Pancreas (tissue), 10 donors: ENCODE measurements at regions not wholly inside any gene's neighbourhood (a gene's known extent, or its start where the extent isn't known, plus 50 kb on each side); places are given as distances from the start of the nearest gene placed in this dataset.

ENCODE experiments used
- ATAC-seq, 4 donors: fragments of 200-7000 bp; cut with Tn5 transposase; one replicate each; pipeline versions ENCODE4 v1.8.0 to v1.9.1; 2020; ENCODE audit warnings: mild to moderate bottlenecking in 4 of 4, moderate library complexity in 4 of 4
- DNase-seq, 6 donors: peaks; one replicate each; pipeline ENCODE4 v3.0.0-alpha.2; 2020
- FAIRE-seq: peaks from 2 replicates; lab custom pipeline; 2012; peaks lifted over from hg19 to GRCh38; lab: Jason Lieb, UNC
- H3K27ac ChIP-seq, 4 donors: fragments of 200-600 bp; sonication (generic); 1 replicate in 3 of 4; 2 replicates in 1 of 4; pipeline versions ENCODE4 v1.5.0 to v1.8.0; 2020
- H3K27me3 ChIP-seq, 4 donors: fragments of 200-600 bp; one replicate each; pipeline ENCODE4 v1.8.0; 2021
- H3K36me3 ChIP-seq, 3 donors: fragments of 200-600 bp; sonication (generic) in 1 of 3; one replicate each; pipeline versions ENCODE4 v1.5.0 to v1.8.0; 2020 to 2021
- H3K4me1 ChIP-seq, 3 donors: fragments of 200-600 bp; one replicate each; pipeline ENCODE4 v1.8.0; 2021
- H3K4me3 ChIP-seq, 4 donors: fragments of 200-600 bp; sonication (generic) in 2 of 4; one replicate each; pipeline versions ENCODE4 v1.5.0 to v1.8.0; 2020 to 2021
- H3K9me3 ChIP-seq, 4 donors: fragments of 200-600 bp; one replicate each; pipeline ENCODE4 v1.8.0; 2021
- WGBS, 2 donors: extraction: QIAGEN DNeasy Blood & Tissue Kit; methylation state at CpG; one replicate each; pipeline ENCODE4 v1.1.7; 2013; 5-methylcytosine and 5-hydroxymethylcytosine counted together
- intact Hi-C, 3 donors: fragments of 100-400 bp; cut with DNase I; formaldehyde crosslinking; loops; one replicate each; pipeline versions ENCODE4 v1.11.1 to v1.14.2; 2022
- TF ChIP-seq, protein P1 (sequence below), 4 donors: fragments of 200-600 bp; sonication (generic) in 3 of 4; IDR thresholded peaks; one replicate each; pipeline versions ENCODE4 v1.5.0 to v1.8.0; 2021; ENCODE audit warnings: antibody characterized with exemption in 4 of 4
- donor health status: healthy with polysubstance abuse.
- donor health status: DM: no; HTN: no; CAD: no; lungs with moderate emphysema.
- donor health status: DM: no; HTN: no; CAD: no.
- donor health status: control.
- donor health status: control.
- donor health status: Bipolar disorder and iron deficiency.
- donor health status: DM: yes; HTN: yes; CAD: no.
- donor health status: DM: no; HTN: no; CAD: no.
- donor health status: DM: no; HTN: no; CAD: no.
- donor health status: DM: yes; HTN: yes; CAD: no.

DNA sequence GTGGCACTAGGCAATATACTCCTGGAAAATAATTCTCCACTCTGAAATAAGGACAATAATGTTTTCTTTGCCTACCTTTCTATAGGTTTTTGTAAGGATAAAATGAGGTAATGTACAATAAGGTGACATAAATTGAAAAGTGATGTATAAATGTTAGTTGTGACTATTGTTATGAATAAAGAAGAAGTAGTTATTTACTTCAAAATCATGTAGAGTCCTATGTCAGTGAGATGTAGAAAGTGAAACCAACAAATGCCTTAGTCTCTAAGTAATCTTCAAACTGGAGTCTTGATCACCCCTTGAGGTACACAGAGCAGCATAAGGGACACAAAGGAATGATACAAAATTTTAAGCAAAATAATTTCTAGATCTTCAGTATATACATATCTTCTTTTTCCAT, 60.3 kb upstream of the TP63 start:
- H3K9me3 ChIP-seq, result no peaks in the 10 kb centered on the region
- no peaks in the 10 kb centered on the region for H3K27me3 ChIP-seq
- no peaks in the 10 kb centered on the region for H3K4me1 ChIP-seq
- no peak for DNase-seq
- no peak overlapping the region for H3K27ac ChIP-seq
- no peaks in the 10 kb centered on the region for H3K36me3 ChIP-seq
- no peak overlapping the region for H3K4me3 ChIP-seq
- no peak for FAIRE-seq
- ATAC-seq, result no peak
- intact Hi-C loops, result no loop called here
- TF ChIP-seq, protein P1, sequence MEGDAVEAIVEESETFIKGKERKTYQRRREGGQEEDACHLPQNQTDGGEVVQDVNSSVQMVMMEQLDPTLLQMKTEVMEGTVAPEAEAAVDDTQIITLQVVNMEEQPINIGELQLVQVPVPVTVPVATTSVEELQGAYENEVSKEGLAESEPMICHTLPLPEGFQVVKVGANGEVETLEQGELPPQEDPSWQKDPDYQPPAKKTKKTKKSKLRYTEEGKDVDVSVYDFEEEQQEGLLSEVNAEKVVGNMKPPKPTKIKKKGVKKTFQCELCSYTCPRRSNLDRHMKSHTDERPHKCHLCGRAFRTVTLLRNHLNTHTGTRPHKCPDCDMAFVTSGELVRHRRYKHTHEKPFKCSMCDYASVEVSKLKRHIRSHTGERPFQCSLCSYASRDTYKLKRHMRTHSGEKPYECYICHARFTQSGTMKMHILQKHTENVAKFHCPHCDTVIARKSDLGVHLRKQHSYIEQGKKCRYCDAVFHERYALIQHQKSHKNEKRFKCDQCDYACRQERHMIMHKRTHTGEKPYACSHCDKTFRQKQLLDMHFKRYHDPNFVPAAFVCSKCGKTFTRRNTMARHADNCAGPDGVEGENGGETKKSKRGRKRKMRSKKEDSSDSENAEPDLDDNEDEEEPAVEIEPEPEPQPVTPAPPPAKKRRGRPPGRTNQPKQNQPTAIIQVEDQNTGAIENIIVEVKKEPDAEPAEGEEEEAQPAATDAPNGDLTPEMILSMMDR (IDR thresholded peaks at IDR 0.05), result no peak

DNA sequence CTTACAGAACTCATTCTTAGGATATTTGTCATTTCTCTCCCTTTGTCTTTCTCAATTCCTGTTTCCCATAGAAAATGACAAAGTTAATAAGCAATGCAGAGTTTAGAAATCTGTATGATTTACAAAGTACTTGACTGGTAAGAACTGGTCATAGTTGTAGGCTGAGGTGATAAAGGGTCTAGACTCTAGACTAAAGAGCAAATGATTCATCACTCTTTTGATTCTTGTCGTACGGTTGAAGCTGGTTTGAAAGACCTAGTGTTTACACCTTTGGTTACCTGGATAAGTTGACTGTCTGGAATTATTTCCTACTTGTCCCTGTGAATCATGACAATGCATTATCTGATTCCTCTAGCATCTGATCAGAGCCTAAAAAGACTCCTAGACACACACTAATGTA, 58.9 kb upstream of the TP63 start:
- TF ChIP-seq, protein P1 (IDR thresholded peaks at IDR 0.05), result no peak
- intact Hi-C loops, result no loop called here
- H3K9me3 ChIP-seq, result no peaks in the 10 kb centered on the region
- no peaks in the 10 kb centered on the region for H3K4me1 ChIP-seq
- H3K27me3 ChIP-seq, result no peaks in the 10 kb centered on the region
- WGBS, 2 donors, result 48 to 51% methylated on average over 2 of the region's 2 CpGs
- ATAC-seq, result no peak
- no peak overlapping the region for H3K4me3 ChIP-seq
- no peaks in the 10 kb centered on the region for H3K36me3 ChIP-seq
- DNase-seq, result no peak
- no peak overlapping the region for H3K27ac ChIP-seq
- FAIRE-seq, result no peak

DNA sequence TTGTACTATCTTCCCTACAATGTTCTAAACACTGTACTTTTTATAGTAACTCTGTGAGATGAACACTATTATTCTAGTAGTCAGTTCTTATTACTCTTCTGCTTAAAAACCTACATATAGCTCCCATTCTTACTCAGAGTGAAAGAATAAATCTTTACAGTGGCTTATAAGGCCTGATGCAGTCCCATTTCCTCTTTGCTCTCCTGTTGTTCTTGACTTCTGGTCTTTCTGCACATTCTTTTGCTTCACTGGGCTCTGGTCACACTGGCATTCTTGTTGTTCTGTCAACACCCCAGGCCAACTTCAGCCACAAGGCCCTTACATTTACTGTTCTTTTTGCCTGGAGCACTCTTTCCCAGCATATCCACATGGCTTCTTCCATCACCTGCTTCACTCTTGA, 58.2 kb upstream of the TP63 start:
- H3K27ac ChIP-seq, result no peak overlapping the region
- TF ChIP-seq, protein P1 (IDR thresholded peaks at IDR 0.05), result no peak
- H3K4me3 ChIP-seq, result no peak overlapping the region
- no peaks in the 10 kb centered on the region for H3K4me1 ChIP-seq
- FAIRE-seq (no peak), DNase-seq (no peak), ATAC-seq (no peak)
- no peaks in the 10 kb centered on the region for H3K9me3 ChIP-seq
- intact Hi-C loops, result no loop called here
- no peaks in the 10 kb centered on the region for H3K36me3 ChIP-seq
- no peaks in the 10 kb centered on the region for H3K27me3 ChIP-seq

DNA sequence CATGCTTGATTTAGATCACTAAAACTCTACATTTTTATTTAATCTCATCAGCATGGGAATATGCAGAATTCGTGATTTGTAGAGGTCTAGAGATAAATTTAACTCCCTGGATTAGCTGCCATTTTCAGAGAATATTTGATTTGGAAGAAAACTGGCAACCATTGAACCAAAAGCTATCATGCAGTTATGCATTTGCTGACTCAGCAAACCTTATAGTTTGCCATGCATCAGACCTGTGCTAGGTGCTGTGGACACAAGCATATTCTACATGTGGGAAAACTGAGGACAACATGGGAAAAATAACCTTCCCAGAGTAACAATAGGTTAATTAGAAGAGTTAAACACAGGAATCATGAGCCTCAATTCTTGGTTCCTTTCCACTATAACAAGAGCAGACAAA, 54.7 kb upstream of the TP63 start:
- Histone ChIP-seq H3K9me3 (no peaks in the 10 kb centered on the region), H3K27ac (no peak overlapping the region), H3K36me3 (no peaks in the 10 kb centered on the region), H3K4me1 (no peaks in the 10 kb centered on the region), H3K4me3 (no peak overlapping the region), H3K27me3 (no peaks in the 10 kb centered on the region)
- ATAC-seq (no peak), FAIRE-seq (no peak), DNase-seq (no peak)
- 31 to 45% methylated on average over 1 of the region's 1 CpG for WGBS, 2 donors
- TF ChIP-seq, protein P1 (IDR thresholded peaks at IDR 0.05), result no peak
- intact Hi-C loops, result no loop called here

DNA sequence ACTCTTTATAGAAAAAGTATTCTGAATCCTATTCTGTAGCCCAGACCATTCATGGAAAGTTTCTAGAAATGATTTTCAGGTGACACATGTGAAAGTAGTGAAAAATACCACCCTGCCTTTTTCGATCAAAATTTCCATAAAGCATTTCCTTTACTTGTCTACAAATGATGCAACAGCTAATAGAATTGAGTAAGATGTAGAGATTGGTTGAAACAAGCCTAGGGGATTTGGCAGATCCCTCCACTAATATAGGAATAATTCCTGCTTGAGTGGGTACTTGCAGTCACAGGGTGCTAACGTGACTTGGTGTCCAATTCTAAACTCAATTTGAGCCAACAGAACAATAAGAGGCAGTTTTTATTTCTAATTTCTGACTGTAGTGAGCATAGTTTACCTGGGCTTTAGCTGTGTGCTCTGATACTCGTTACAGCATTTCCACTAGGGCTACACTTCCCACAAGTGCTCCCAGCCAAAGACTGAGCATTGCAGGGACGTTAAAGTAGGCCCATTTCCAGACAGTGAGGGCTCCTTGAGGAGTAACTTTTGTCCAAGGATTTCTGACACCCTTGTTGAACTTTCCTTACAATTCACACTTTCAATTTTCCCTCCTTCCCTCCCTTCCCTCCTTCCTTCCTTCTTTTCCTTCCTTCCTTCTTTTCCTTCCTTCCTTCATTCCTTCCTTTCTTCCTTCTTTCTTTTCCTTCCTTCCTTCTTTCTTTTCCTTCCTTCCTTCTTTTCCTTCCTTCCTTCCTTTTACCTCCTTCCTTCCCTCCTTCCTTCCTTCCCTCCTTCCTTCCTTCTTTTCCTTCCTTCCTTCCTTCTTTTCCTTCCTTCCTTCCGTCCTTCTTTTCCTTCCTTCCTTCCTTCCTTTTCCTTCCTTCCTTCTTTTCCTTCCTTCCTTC, 53.9 kb upstream of the TP63 start:
- Histone ChIP-seq H3K27ac (no peak overlapping the region), H3K9me3 (no peaks in the 10 kb centered on the region), H3K36me3 (no peaks in the 10 kb centered on the region), H3K27me3 (no peaks in the 10 kb centered on the region), H3K4me3 (no peak overlapping the region), H3K4me1 (no peaks in the 10 kb centered on the region)
- intact Hi-C loops, result no loop called here
- ATAC-seq (no peak), FAIRE-seq (no peak), DNase-seq (no peak)
- WGBS, 2 donors, result 45 to 49% methylated on average over 5 of the region's 5 CpGs
- TF ChIP-seq, protein P1 (IDR thresholded peaks at IDR 0.05), result no peak
